Tibial nerve (tissue), 3 donors: ENCODE measurements at regions not wholly inside any gene's neighbourhood (a gene's known extent, or its start where the extent isn't known, plus 50 kb on each side); places are given as distances from the start of the nearest gene placed in this dataset.

Experiments used
- POLR2A ChIP-seq, 2 donors: fragments of 450-650 bp; IDR thresholded peaks; one replicate each; pipeline ENCODE4 v1.6.1; 2017; ENCODE audit warnings: antibody characterized with exemption in 2 of 2, mild to moderate bottlenecking in 2 of 2, moderate library complexity in 2 of 2
- TF ChIP-seq, protein P1 (sequence below), 5 experiments: fragments of 200-600 bp in 3 of 5; fragments of 450-650 bp in 2 of 5; sonication (generic) in 3 of 5; IDR thresholded peaks; one replicate each; pipeline ENCODE4 v1.5.1; 2016 to 2019; ENCODE audit warnings: antibody characterized with exemption in 5 of 5, mild to moderate bottlenecking in 3 of 5, moderate library complexity in 2 of 5

DNA sequence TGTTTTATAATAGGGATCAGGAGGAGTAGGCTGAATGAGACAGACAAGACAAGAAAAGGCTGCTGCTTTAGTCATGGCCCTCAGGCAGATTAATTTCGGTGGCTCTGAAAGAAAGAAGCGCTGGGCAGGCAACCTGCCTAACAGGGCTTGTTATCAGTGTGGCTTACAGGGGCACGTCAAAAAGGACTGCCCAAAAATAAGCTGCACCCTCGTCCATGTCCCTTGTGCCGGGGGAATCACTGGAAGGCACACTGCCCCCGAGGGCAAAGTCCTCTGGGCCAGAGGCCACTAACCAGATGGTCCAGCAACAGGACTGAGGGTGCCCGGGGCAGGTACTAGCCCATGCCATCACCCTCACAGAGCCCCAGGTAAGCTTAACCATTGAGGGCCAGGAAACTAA, 188.5 kb downstream of the IGSF11 start:
- TF ChIP-seq, protein P1, sequence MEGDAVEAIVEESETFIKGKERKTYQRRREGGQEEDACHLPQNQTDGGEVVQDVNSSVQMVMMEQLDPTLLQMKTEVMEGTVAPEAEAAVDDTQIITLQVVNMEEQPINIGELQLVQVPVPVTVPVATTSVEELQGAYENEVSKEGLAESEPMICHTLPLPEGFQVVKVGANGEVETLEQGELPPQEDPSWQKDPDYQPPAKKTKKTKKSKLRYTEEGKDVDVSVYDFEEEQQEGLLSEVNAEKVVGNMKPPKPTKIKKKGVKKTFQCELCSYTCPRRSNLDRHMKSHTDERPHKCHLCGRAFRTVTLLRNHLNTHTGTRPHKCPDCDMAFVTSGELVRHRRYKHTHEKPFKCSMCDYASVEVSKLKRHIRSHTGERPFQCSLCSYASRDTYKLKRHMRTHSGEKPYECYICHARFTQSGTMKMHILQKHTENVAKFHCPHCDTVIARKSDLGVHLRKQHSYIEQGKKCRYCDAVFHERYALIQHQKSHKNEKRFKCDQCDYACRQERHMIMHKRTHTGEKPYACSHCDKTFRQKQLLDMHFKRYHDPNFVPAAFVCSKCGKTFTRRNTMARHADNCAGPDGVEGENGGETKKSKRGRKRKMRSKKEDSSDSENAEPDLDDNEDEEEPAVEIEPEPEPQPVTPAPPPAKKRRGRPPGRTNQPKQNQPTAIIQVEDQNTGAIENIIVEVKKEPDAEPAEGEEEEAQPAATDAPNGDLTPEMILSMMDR (IDR thresholded peaks at IDR 0.05) = no peak
- no peak for TF ChIP-seq POLR2A (IDR thresholded peaks at IDR 0.05)
